ENCODE measurements at regions not wholly inside any gene's neighbourhood (a gene's known extent, or its start where the extent isn't known, plus 50 kb on each side); places are given as distances from the start of the nearest gene placed in this dataset.

DNA sequence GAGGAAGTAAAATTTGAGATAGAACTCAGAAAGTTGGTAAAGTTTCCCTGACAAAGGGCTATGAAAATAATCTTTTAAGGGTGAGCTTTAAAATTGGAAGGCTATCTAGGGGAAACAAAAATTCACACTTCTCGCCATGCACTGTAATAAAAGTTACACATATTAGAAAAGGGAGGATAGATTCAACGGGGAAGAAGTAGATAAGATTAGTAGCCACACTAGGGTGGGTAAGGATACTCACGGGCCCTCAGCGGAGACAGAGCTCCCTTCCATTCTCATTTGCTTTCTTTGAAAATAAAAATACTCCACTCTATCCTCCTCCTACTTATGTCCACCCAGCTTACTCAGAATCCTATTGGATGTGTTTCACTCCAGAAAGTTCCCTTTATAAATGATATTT lies 691.3 kb upstream of the NR2F2 start:
- TF ChIP-seq, protein P1, sequence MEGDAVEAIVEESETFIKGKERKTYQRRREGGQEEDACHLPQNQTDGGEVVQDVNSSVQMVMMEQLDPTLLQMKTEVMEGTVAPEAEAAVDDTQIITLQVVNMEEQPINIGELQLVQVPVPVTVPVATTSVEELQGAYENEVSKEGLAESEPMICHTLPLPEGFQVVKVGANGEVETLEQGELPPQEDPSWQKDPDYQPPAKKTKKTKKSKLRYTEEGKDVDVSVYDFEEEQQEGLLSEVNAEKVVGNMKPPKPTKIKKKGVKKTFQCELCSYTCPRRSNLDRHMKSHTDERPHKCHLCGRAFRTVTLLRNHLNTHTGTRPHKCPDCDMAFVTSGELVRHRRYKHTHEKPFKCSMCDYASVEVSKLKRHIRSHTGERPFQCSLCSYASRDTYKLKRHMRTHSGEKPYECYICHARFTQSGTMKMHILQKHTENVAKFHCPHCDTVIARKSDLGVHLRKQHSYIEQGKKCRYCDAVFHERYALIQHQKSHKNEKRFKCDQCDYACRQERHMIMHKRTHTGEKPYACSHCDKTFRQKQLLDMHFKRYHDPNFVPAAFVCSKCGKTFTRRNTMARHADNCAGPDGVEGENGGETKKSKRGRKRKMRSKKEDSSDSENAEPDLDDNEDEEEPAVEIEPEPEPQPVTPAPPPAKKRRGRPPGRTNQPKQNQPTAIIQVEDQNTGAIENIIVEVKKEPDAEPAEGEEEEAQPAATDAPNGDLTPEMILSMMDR (IDR thresholded peaks at IDR 0.05; ENCODE audit: insufficient read depth, low read length): no peak
- no peak for TF ChIP-seq SPI1 (IDR thresholded peaks at IDR 0.05; ENCODE audit: borderline replicate concordance, low read depth)
